GM23338 (cell line): ENCODE measurements at regions not wholly inside any gene's neighbourhood (a gene's known extent, or its start where the extent isn't known, plus 50 kb on each side); places are given as distances from the start of the nearest gene placed in this dataset.

ENCODE experiments used
- CREB1 ChIP-seq: fragments of 250-450 bp; sonication (Bioruptor Pico); IDR thresholded peaks from 2 replicates; pipeline ENCODE4 v1.5.0; 2020; ENCODE audit warnings: low read depth, mild to moderate bottlenecking, moderate library complexity
- CTCF ChIP-seq, 2 experiments: fragments of 200-600 bp in 1 of 2; sonication (generic) in 1 of 2; conservative IDR thresholded peaks; 2 replicates each; pipeline versions ENCODE4 v1.5.1 to v1.6.1; 2016 to 2017; ENCODE audit warnings: antibody characterized with exemption in 2 of 2, low read depth in 2 of 2, mild to moderate bottlenecking in 2 of 2, moderate library complexity in 1 of 2
- ETS1 ChIP-seq: IDR thresholded peaks from 2 replicates; pipeline ENCODE4 v1.6.1; 2016; ENCODE audit warnings: antibody characterized with exemption
- EZH2 ChIP-seq: fragments of 200-600 bp; sonication (generic); IDR thresholded peaks from one replicate; pipeline ENCODE4 v1.8.0; 2017; ENCODE audit warnings: antibody characterized with exemption, mild to moderate bottlenecking, low read depth; ENCODE audit not compliant: unreplicated experiment
- EZH2phosphoT487 ChIP-seq: fragments of 200-600 bp; sonication (generic); IDR thresholded peaks from one replicate; pipeline ENCODE4 v1.8.1; 2018; ENCODE audit warnings: antibody characterized with exemption; ENCODE audit not compliant: unreplicated experiment
- JUNB ChIP-seq: IDR thresholded peaks from one replicate; pipeline ENCODE4 v1.6.1; 2016; ENCODE audit warnings: antibody characterized with exemption; ENCODE audit not compliant: unreplicated experiment
- NANOG ChIP-seq: IDR thresholded peaks from 2 replicates; pipeline ENCODE4 v1.6.1; 2016; ENCODE audit warnings: antibody characterized with exemption, borderline replicate concordance
- POLR2AphosphoS5 ChIP-seq: IDR thresholded peaks from 2 replicates; pipeline ENCODE4 v1.6.1; 2016; ENCODE audit warnings: antibody characterized with exemption, low read depth
- REST ChIP-seq: IDR thresholded peaks from one replicate; pipeline ENCODE4 v1.6.1; 2018; ENCODE audit warnings: antibody characterized with exemption; ENCODE audit not compliant: unreplicated experiment
- STAT1 ChIP-seq: IDR thresholded peaks from one replicate; pipeline ENCODE4 v1.6.1; 2016; ENCODE audit warnings: antibody characterized with exemption; ENCODE audit not compliant: unreplicated experiment
- ZNF114 ChIP-seq: fragments of 250-450 bp; sonication (Bioruptor Pico); IDR thresholded peaks from 2 replicates; pipeline ENCODE4 v1.5.0; 2020; ENCODE audit warnings: mild to moderate bottlenecking, moderate library complexity
- ZNF331 ChIP-seq: fragments of 250-450 bp; sonication (Bioruptor Pico); IDR thresholded peaks from 2 replicates; pipeline ENCODE4 v1.5.0; 2020; ENCODE audit warnings: low read depth, mild to moderate bottlenecking, moderate library complexity
- ZNF462 ChIP-seq: fragments of 250-450 bp; sonication (Bioruptor Pico); IDR thresholded peaks from 2 replicates; pipeline ENCODE4 v1.5.0; 2020; ENCODE audit warnings: mild to moderate bottlenecking, moderate library complexity

GRCh38 chr7:101712652-101713051 is 83.6 kb upstream of the MYL10 start:
- TF ChIP-seq CTCF (conservative IDR thresholded peaks at IDR 0.05; ENCODE audit: low read depth in 2 of 2), result no peak
- no peak for TF ChIP-seq POLR2AphosphoS5
- TF ChIP-seq CREB1, result no peak
- TF ChIP-seq JUNB, result no peak
- TF ChIP-seq EZH2, result no peak
- TF ChIP-seq REST, result no peak
- no peak for TF ChIP-seq ZNF331 (CRISPR knock-in tag)
- TF ChIP-seq EZH2phosphoT487, result no peak
- no peak for TF ChIP-seq NANOG
- no peak for TF ChIP-seq ZNF462 (CRISPR knock-in tag)
- TF ChIP-seq ETS1, result no peak
- no peak for TF ChIP-seq STAT1
- TF ChIP-seq ZNF114, result no peak
